ENCODE measurements at regions not wholly inside any gene's neighbourhood (a gene's known extent, or its start where the extent isn't known, plus 50 kb on each side); places are given as distances from the start of the nearest gene placed in this dataset.

DNA sequence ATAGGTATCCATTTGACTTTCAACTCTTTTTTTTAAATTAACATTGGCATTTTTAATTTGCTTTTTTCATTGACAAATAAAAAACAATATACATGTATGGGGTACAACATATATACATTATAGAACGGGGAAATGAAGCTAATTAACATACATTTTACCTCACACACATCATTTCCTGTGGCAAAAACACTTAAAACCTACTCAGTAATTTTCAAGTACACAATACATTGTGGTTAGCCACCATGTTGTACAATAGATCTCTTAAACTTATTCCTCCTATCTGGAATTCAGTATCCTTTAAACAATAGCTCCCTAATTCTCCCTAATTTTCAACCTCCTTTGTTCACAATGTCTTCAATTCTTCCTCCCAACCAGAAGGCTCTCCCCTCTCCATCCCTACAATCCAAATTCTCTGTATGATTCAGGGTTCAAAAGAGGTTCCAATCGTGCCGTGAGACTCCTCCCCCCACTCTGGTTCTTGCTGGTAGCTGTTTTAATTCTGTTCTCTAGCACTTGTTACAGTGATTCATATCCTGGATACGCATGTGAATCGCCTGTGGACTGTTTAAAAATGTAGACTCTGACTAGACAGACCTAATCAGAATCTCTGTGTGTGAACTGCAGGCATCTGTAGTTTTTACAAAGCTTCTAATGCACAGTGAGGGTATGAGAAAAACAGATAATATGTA lies 87.6 kb upstream of the DUSP10 start:
- H3K36me3 Mint-ChIP-seq (ENCODE audit: low read depth): peaks cover 10% of the 10 kb centered on the region
- peak; percentile 49 for DNase-seq
- peak overlapping the region; percentile 93 for H3K27ac Mint-ChIP-seq
- no peaks in the 10 kb centered on the region for H3K27me3 Mint-ChIP-seq
- ChIA-PET CTCF (interaction anchor here (0.7 to 2.3 kb wide), 8 partner anchors 8 to 123 kb away, joined by 3 to 13 read pairs (median 4); partner anchors contain the start of gene DUSP10), POLR2A (interaction anchor here (1.1 kb wide), 1 partner anchor 87 kb away, joined by 5 read pairs; the partner anchor contains the start of gene DUSP10)
- peak overlapping the region; percentile 34 for H3K4me3 Mint-ChIP-seq
- peaks cover 71% of the 10 kb centered on the region for H3K4me1 Mint-ChIP-seq
- peaks cover 9% of the 10 kb centered on the region for H3K9me3 Mint-ChIP-seq

- CTCF ChIA-PET: interaction anchor here (1.0 kb wide), 1 partner anchor 19 kb away, joined by 3 read pairs; no protein-coding TSS in a partner anchor
- Mint-ChIP-seq H3K4me3 (no peak overlapping the region), H3K4me1 (peaks cover 71% of the 10 kb centered on the region), H3K36me3 (ENCODE audit: low read depth) (peaks cover 10% of the 10 kb centered on the region), H3K27me3 (peaks cover 5% of the 10 kb centered on the region), H3K27ac (peak overlapping the region; percentile 72), H3K9me3 (peaks cover 11% of the 10 kb centered on the region)
- POLR2A ChIA-PET: no interaction called here
- no peak for DNase-seq
Observed at GRCh38 chr1:221827307-221827642, 85.4 kb upstream of the DUSP10 start.

DNA sequence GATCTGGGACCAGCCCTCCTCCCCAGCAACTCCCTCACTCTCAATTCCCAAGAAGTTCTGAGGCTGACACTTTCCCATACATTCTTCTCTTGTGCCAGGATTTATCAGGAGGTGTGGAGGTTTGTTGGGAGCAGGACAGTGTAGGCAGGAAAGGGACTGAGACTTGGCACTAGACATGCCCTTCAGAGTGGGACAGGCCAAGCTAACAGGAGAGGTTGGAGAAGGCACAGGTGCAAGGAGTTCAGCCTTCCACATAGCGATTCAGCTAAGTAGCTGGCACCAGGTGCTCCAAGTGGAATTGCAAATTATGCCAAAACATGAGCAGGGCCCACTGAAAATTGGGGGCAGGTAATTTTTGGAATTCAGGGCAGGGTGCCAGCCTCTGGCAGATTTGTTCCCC lies 83.0 kb upstream of the DUSP10 start:
- Mint-ChIP-seq H3K36me3 (ENCODE audit: low read depth) (peaks cover 10% of the 10 kb centered on the region), H3K4me1 (peaks cover 63% of the 10 kb centered on the region), H3K9me3 (peaks cover 11% of the 10 kb centered on the region), H3K4me3 (no peak overlapping the region), H3K27me3 (peaks cover 5% of the 10 kb centered on the region), H3K27ac (no peak overlapping the region)
- ChIA-PET POLR2A (no interaction called here), CTCF (interaction anchor here (0.9 to 1.8 kb wide), 4 partner anchors 9 to 37 kb away, joined by 3 to 5 read pairs (median 4); no protein-coding TSS in a partner anchor)
- DNase-seq: no peak

DNA sequence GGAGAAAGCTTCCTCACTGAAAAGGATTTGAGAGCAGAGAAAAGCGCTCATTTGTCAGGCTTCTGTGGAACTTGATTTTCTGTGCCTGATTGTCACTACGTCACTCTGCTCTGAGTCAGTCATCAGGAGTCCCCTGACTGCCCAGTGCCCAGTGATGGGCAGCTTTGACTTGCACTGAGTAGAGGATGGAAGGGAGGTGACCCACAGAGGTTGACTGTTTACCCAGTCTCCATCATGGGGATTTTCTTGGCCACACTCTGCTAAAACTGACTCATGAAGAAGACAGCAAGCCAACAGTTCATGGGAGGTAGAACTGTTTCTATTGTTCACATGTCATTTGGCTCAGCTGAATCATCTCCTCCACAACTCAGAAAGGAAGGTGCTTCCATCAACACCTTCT lies 82.1 kb upstream of the DUSP10 start:
- POLR2A ChIA-PET: no interaction called here
- H3K4me1 Mint-ChIP-seq: peaks cover 54% of the 10 kb centered on the region
- no peak for DNase-seq
- H3K9me3 Mint-ChIP-seq: peaks cover 11% of the 10 kb centered on the region
- peaks cover 10% of the 10 kb centered on the region for H3K36me3 Mint-ChIP-seq (ENCODE audit: low read depth)
- no peak overlapping the region for H3K4me3 Mint-ChIP-seq
- CTCF ChIA-PET: interaction anchor here (0.7 to 1.8 kb wide), 4 partner anchors 9 to 36 kb away, joined by 3 to 5 read pairs (median 4); no protein-coding TSS in a partner anchor
- H3K27me3 Mint-ChIP-seq: peaks cover 5% of the 10 kb centered on the region
- no peak overlapping the region for H3K27ac Mint-ChIP-seq

DNA sequence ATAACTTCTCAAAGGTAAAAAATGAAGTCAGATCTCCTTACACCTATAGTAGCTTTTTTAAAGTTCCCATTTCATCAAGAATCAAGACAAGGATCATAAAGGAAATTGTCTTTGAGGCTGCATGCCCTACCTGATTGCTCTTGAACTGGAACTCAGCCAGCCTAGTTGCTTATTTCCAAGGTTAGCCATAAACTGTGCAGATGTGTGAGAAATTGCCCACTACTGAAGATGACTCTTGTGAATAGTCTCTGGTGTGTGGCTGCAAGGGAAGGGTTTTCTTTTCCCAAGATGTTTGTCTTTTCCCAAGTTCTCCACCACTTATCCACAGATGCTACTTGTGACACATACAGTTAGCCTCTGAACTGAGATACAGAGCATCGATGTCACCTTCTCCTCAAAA lies 81.7 kb upstream of the DUSP10 start:
- Mint-ChIP-seq H3K27ac (no peak overlapping the region), H3K9me3 (peaks cover 11% of the 10 kb centered on the region), H3K4me1 (peaks cover 49% of the 10 kb centered on the region), H3K4me3 (no peak overlapping the region), H3K27me3 (peaks cover 5% of the 10 kb centered on the region), H3K36me3 (ENCODE audit: low read depth) (peaks cover 10% of the 10 kb centered on the region)
- CTCF ChIA-PET: interaction anchor here (0.7 to 1.8 kb wide), 2 partner anchors 9 to 10 kb away, joined by 3 to 5 read pairs; no protein-coding TSS in a partner anchor
- POLR2A ChIA-PET: no interaction called here
- no peak for DNase-seq

- H3K9me3 Mint-ChIP-seq: peaks cover 11% of the 10 kb centered on the region
- POLR2A ChIA-PET: no interaction called here
- peaks cover 10% of the 10 kb centered on the region for H3K36me3 Mint-ChIP-seq (ENCODE audit: low read depth)
- peaks cover 45% of the 10 kb centered on the region for H3K4me1 Mint-ChIP-seq
- DNase-seq: no peak
- H3K4me3 Mint-ChIP-seq: no peak overlapping the region
- CTCF ChIA-PET: interaction anchor here (0.7 to 1.8 kb wide), 2 partner anchors 8 to 11 kb away, joined by 3 to 5 read pairs; no protein-coding TSS in a partner anchor
- no peak overlapping the region for H3K27ac Mint-ChIP-seq
- peaks cover 5% of the 10 kb centered on the region for H3K27me3 Mint-ChIP-seq
Observed at GRCh38 chr1:221823149-221823548, 81.3 kb upstream of the DUSP10 start.

DNA sequence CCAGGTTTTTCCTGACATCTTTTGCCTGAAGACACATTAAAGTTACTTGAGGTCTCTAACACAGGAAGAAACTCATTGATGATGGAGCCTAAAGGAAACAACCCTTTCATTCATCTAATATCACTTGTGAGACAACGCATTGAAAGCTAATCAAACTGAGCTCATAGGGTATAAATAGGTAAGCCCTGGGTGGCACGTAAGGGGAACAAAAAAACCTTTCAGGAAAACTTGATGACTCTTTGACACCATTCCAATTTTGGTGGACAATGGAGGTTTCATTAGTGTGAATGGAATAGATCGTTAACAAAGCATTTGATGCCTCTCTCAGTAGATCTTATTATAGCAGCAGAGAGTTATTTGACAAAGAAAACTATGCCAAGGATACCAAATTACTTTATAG lies 80.7 kb upstream of the DUSP10 start:
- POLR2A ChIA-PET: no interaction called here
- CTCF ChIA-PET: no interaction called here
- Mint-ChIP-seq H3K4me3 (no peak overlapping the region), H3K36me3 (ENCODE audit: low read depth) (peaks cover 10% of the 10 kb centered on the region), H3K9me3 (peaks cover 6% of the 10 kb centered on the region), H3K4me1 (peaks cover 40% of the 10 kb centered on the region), H3K27me3 (peaks cover 5% of the 10 kb centered on the region), H3K27ac (no peak overlapping the region)
- no peak for DNase-seq

- DNase-seq: no peak
Observed at GRCh38 chr1:221816899-221817298, 75.0 kb upstream of the DUSP10 start.

DNA sequence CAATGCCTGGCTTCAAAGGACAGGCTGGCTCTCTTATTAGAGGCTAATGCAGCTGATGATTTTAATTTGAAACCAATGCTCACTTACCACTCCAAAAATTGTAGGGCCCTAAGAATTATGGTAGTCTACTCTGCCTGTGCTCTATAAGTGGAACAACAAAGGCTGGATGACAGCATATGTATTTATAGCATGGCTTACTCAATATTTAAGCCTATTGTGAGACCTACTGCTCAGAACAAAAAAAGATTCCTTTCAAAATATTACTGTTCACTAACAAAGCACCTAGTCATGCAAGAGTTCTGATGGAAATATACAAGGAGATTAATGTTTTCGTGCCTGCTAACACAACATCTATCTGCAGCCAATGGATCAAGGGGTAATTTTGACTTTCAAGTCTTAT lies 73.8 kb upstream of the DUSP10 start:
- DNase-seq: no peak
- no peak overlapping the region for H3K4me3 Mint-ChIP-seq
- POLR2A ChIA-PET: interaction anchor here (0.7 kb wide), 1 partner anchor 15 kb away, joined by 3 read pairs; no protein-coding TSS in a partner anchor
- H3K9me3 Mint-ChIP-seq: peaks cover 6% of the 10 kb centered on the region
- CTCF ChIA-PET: interaction anchor here (1.1 to 1.3 kb wide), 2 partner anchors 14 to 60 kb away, joined by 3 to 4 read pairs; no protein-coding TSS in a partner anchor
- peaks cover 2% of the 10 kb centered on the region for H3K36me3 Mint-ChIP-seq (ENCODE audit: low read depth)
- H3K27ac Mint-ChIP-seq: no peak overlapping the region
- no peaks in the 10 kb centered on the region for H3K27me3 Mint-ChIP-seq
- peaks cover 4% of the 10 kb centered on the region for H3K4me1 Mint-ChIP-seq

More at GRCh38 chr1:221816899-221817298, 75.0 kb upstream of the DUSP10 start:
- Mint-ChIP-seq H3K4me3 (no peak overlapping the region), H3K4me1 (no peaks in the 10 kb centered on the region), H3K27ac (no peak overlapping the region), H3K27me3 (no peaks in the 10 kb centered on the region), H3K36me3 (ENCODE audit: low read depth) (peaks cover 2% of the 10 kb centered on the region), H3K9me3 (peaks cover 6% of the 10 kb centered on the region)
- CTCF ChIA-PET: no interaction called here
- POLR2A ChIA-PET: no interaction called here

GRCh38 chr1:221813887-221814286 lies 72.0 kb upstream of the DUSP10 start:
- Mint-ChIP-seq H3K36me3 (ENCODE audit: low read depth) (peaks cover 10% of the 10 kb centered on the region), H3K4me3 (no peak overlapping the region), H3K9me3 (peaks cover 9% of the 10 kb centered on the region), H3K27ac (no peak overlapping the region), H3K4me1 (peaks cover 19% of the 10 kb centered on the region), H3K27me3 (no peaks in the 10 kb centered on the region)
- POLR2A ChIA-PET: no interaction called here
- CTCF ChIA-PET: interaction anchor here (0.8 kb wide), 1 partner anchor 35 kb away, joined by 3 read pairs; no protein-coding TSS in a partner anchor
- DNase-seq: no peak

GRCh38 chr1:221812905-221813597 lies 71.2 kb upstream of the DUSP10 start:
- no peak overlapping the region for H3K4me3 Mint-ChIP-seq
- POLR2A ChIA-PET: no interaction called here
- peaks cover 22% of the 10 kb centered on the region for H3K4me1 Mint-ChIP-seq
- no peak for DNase-seq
- CTCF ChIA-PET: no interaction called here
- H3K9me3 Mint-ChIP-seq: peaks cover 9% of the 10 kb centered on the region
- H3K27me3 Mint-ChIP-seq: no peaks in the 10 kb centered on the region
- H3K27ac Mint-ChIP-seq: no peak overlapping the region
- peaks cover 12% of the 10 kb centered on the region for H3K36me3 Mint-ChIP-seq (ENCODE audit: low read depth)

- Mint-ChIP-seq H3K27ac (no peak overlapping the region), H3K9me3 (peaks cover 9% of the 10 kb centered on the region), H3K4me1 (peaks cover 22% of the 10 kb centered on the region), H3K27me3 (no peaks in the 10 kb centered on the region), H3K4me3 (no peak overlapping the region), H3K36me3 (ENCODE audit: low read depth) (peaks cover 12% of the 10 kb centered on the region)
- ChIA-PET POLR2A (no interaction called here), CTCF (no interaction called here)
- no peak for DNase-seq
Observed at GRCh38 chr1:221812088-221812752, 70.3 kb upstream of the DUSP10 start.

- peaks cover 12% of the 10 kb centered on the region for H3K36me3 Mint-ChIP-seq (ENCODE audit: low read depth)
- H3K27me3 Mint-ChIP-seq: no peaks in the 10 kb centered on the region
- H3K27ac Mint-ChIP-seq: no peak overlapping the region
- H3K4me1 Mint-ChIP-seq: peaks cover 22% of the 10 kb centered on the region
- H3K4me3 Mint-ChIP-seq: no peak overlapping the region
- peaks cover 3% of the 10 kb centered on the region for H3K9me3 Mint-ChIP-seq
- CTCF ChIA-PET: interaction anchor here (1.0 to 1.4 kb wide), 4 partner anchors 15 to 182 kb away, joined by 3 to 7 read pairs (median 4); no protein-coding TSS in a partner anchor
- POLR2A ChIA-PET: no interaction called here
- no peak for DNase-seq
Observed at GRCh38 chr1:221810406-221810805, 68.5 kb upstream of the DUSP10 start.

All from activated CD4-positive, alpha-beta T cell treated with anti-CD3 and anti-CD28 coated beads, Interleukin-2, amount 10 ng/mL, durations not matched to agents 7 days and 5 days (primary cell).